Gastrocnemius medialis (tissue), 4 donors: ENCODE measurements at regions not wholly inside any gene's neighbourhood (a gene's known extent, or its start where the extent isn't known, plus 50 kb on each side); places are given as distances from the start of the nearest gene placed in this dataset.
"Not testable (repeated sequence)": the region's sequence is repeated elsewhere in the genome, so short reads cannot be mapped to it uniquely, and the experiment has no call there.

Experiments
- ATAC-seq, 2 donors: fragments of 150-250 bp; one replicate each; pipeline ENCODE4 v1.9.1; 2016
- DNase-seq, 2 donors: peaks; one replicate each; pipeline ENCODE4 v3.0.0-alpha.2; 2019
- H3K27ac ChIP-seq, 4 donors: fragments of 200-600 bp; sonication (generic); 1 replicate in 1 of 4; 2 replicates in 3 of 4; pipeline ENCODE4 v1.5.1; 2016 to 2018; ENCODE audit warnings: mild to moderate bottlenecking in 2 of 4, moderate library complexity in 1 of 4
- H3K27me3 ChIP-seq, 3 donors: fragments of 200-600 bp; sonication (generic) in 2 of 3; 1 replicate in 1 of 3; 2 replicates in 2 of 3; pipeline versions ENCODE4 v1.5.1 to v1.6.0; 2016 to 2019; ENCODE audit warnings: mild to moderate bottlenecking in 1 of 3, moderate library complexity in 1 of 3
- H3K36me3 ChIP-seq, 2 donors: fragments of 200-600 bp; sonication (generic) in 1 of 2; one replicate each; pipeline ENCODE4 v1.5.1; 2017 to 2018
- H3K4me1 ChIP-seq, 2 donors: fragments of 200-600 bp; sonication (generic) in 1 of 2; one replicate each; pipeline ENCODE4 v1.5.1; 2016 to 2017; ENCODE audit warnings: mild to moderate bottlenecking in 2 of 2
- H3K4me3 ChIP-seq, 4 donors: fragments of 200-600 bp; sonication (generic) in 3 of 4; 1 replicate in 1 of 4; 2 replicates in 3 of 4; pipeline ENCODE4 v1.5.1; 2016 to 2019; ENCODE audit warnings: mild to moderate bottlenecking in 2 of 4
- H3K9me3 ChIP-seq, 3 donors: fragments of 200-600 bp; sonication (generic) in 2 of 3; 1 replicate in 1 of 3; 2 replicates in 2 of 3; pipeline ENCODE4 v1.5.1; 2016 to 2019
- CTCF ChIP-seq, 5 experiments: fragments of 450-650 bp in 3 of 5; fragments of 200-600 bp in 2 of 5; sonication (generic) in 2 of 5; IDR thresholded peaks in 4 of 5; conservative IDR thresholded peaks in 1 of 5; 1 replicate in 4 of 5; 2 replicates in 1 of 5; pipeline ENCODE4 v1.5.1; 2016 to 2019; ENCODE audit warnings: antibody characterized with exemption in 5 of 5, mild to moderate bottlenecking in 3 of 5, moderate library complexity in 3 of 5
- POLR2A ChIP-seq, 2 donors: fragments of 450-650 bp; IDR thresholded peaks; one replicate each; pipeline ENCODE4 v1.6.1; 2017; ENCODE audit warnings: antibody characterized with exemption in 2 of 2, mild to moderate bottlenecking in 2 of 2, moderate library complexity in 2 of 2
- in situ Hi-C, 4 donors: fragments of 200-750 bp; cut with MboI; loops; one replicate each; pipeline versions ENCODE4 v1.15.0 to v1.8.0; 2017; ENCODE audit warnings: low sequenced_read_pairs in 4 of 4
- intact Hi-C: fragments of 100-400 bp; cut with DNase I; formaldehyde crosslinking; loops from one replicate; pipeline ENCODE4 v1.15.1; 2023; ENCODE audit warnings: low total_unique reads

- in situ Hi-C loops, result loop anchor here in 1 of 4 donors (10.0 kb wide), 1 partner anchor 49 kb away; no protein-coding TSS in a partner anchor
- ATAC-seq, result no peak
- TF ChIP-seq CTCF (IDR thresholded peaks at IDR 0.05 in 4 of 5, conservative IDR thresholded peaks at IDR 0.05 in 1 of 5) (no peak), POLR2A (IDR thresholded peaks at IDR 0.05) (no peak)
Measured at GRCh38 chr16:26623442-26623841, 443.3 kb upstream of the C16orf82 start.

GRCh38 chr16:26627958-26628357 is 438.8 kb upstream of the C16orf82 start:
- Histone ChIP-seq H3K27me3 (no peaks in the 10 kb centered on the region), H3K27ac (no peak overlapping the region), H3K36me3 (no peaks in the 10 kb centered on the region), H3K4me1 (no peaks in the 10 kb centered on the region), H3K9me3 (no peaks in the 10 kb centered on the region), H3K4me3 (no peak overlapping the region)
- no peak for ATAC-seq
- intact Hi-C loops (no loop called here), in situ Hi-C loops (loop anchor here in 1 of 4 donors (10.0 kb wide), 1 partner anchor 53 kb away; no protein-coding TSS in a partner anchor)
- DNase-seq, result no peak
- no peak for TF ChIP-seq POLR2A (IDR thresholded peaks at IDR 0.05)
- TF ChIP-seq CTCF (IDR thresholded peaks at IDR 0.05 in 4 of 5, conservative IDR thresholded peaks at IDR 0.05 in 1 of 5), result no peak

More at GRCh38 chr16:26623442-26623841, 443.3 kb upstream of the C16orf82 start:
- H3K27ac ChIP-seq, result no peak overlapping the region
- no peaks in the 10 kb centered on the region for H3K27me3 ChIP-seq
- H3K4me3 ChIP-seq, result no peak overlapping the region
- no peak for DNase-seq
- H3K4me1 ChIP-seq, result no peaks in the 10 kb centered on the region
- intact Hi-C loops, result no loop called here
- H3K9me3 ChIP-seq, result no peaks in the 10 kb centered on the region
- no peaks in the 10 kb centered on the region for H3K36me3 ChIP-seq

GRCh38 chr16:26631365-26631764 is 435.4 kb upstream of the C16orf82 start:
- H3K4me1 ChIP-seq, H3K27ac ChIP-seq, H3K4me3 ChIP-seq, intact Hi-C loops, H3K27me3 ChIP-seq, H3K9me3 ChIP-seq, DNase-seq, H3K36me3 ChIP-seq, ATAC-seq, in situ Hi-C loops: not testable (repeated sequence)

GRCh38 chr16:26642047-26642664 is 424.6 kb upstream of the C16orf82 start:
- in situ Hi-C loops, result no loop called here
- intact Hi-C loops, result no loop called here
- TF ChIP-seq CTCF (IDR thresholded peaks at IDR 0.05 in 4 of 5, conservative IDR thresholded peaks at IDR 0.05 in 1 of 5) (no peak), POLR2A (IDR thresholded peaks at IDR 0.05) (no peak)

GRCh38 chr16:26643519-26643918 is 423.2 kb upstream of the C16orf82 start:
- no peak overlapping the region for H3K27ac ChIP-seq
- in situ Hi-C loops, result no loop called here
- H3K4me3 ChIP-seq, result no peak overlapping the region
- no peak for ATAC-seq
- no peaks in the 10 kb centered on the region for H3K4me1 ChIP-seq
- no peaks in the 10 kb centered on the region for H3K27me3 ChIP-seq
- no peak for DNase-seq
- H3K9me3 ChIP-seq, result no peaks in the 10 kb centered on the region
- TF ChIP-seq POLR2A (IDR thresholded peaks at IDR 0.05) (no peak), CTCF (IDR thresholded peaks at IDR 0.05 in 4 of 5, conservative IDR thresholded peaks at IDR 0.05 in 1 of 5) (no peak)
- intact Hi-C loops, result no loop called here
- H3K36me3 ChIP-seq, result no peaks in the 10 kb centered on the region

More at GRCh38 chr16:26642047-26642664, 424.6 kb upstream of the C16orf82 start:
- DNase-seq, result no peak
- no peak for ATAC-seq
- H3K27ac ChIP-seq, result no peak overlapping the region
- H3K4me3 ChIP-seq, result no peak overlapping the region
- no peaks in the 10 kb centered on the region for H3K9me3 ChIP-seq
- H3K4me1 ChIP-seq, result no peaks in the 10 kb centered on the region
- no peaks in the 10 kb centered on the region for H3K36me3 ChIP-seq
- H3K27me3 ChIP-seq, result no peaks in the 10 kb centered on the region
